Colonic mucosa (tissue), 4 donors: ENCODE measurements at regions not wholly inside any gene's neighbourhood (a gene's known extent, or its start where the extent isn't known, plus 50 kb on each side); places are given as distances from the start of the nearest gene placed in this dataset.

Experiments used
- DNase-seq: peaks from one replicate; pipeline ENCODE4 v3.0.0-alpha.2; 2020
- H3K27ac ChIP-seq: fragments of 200-600 bp; one replicate; pipeline ENCODE4 v1.8.0; 2021
- H3K27me3 ChIP-seq: fragments of 200-600 bp; one replicate; pipeline ENCODE4 v1.8.0; 2021
- H3K36me3 ChIP-seq: fragments of 200-600 bp; one replicate; pipeline ENCODE4 v1.8.0; 2021
- H3K4me1 ChIP-seq: fragments of 200-600 bp; one replicate; pipeline ENCODE4 v1.8.0; 2021; ENCODE audit warnings: mild to moderate bottlenecking
- H3K4me3 ChIP-seq: fragments of 200-600 bp; one replicate; pipeline ENCODE4 v1.8.0; 2021
- H3K9ac ChIP-seq, 2 donors: one replicate each; pipeline ENCODE4 v1.7.0; 2013; ENCODE audit warnings: control low read depth in 2 of 2, low read depth in 2 of 2, low read length in 2 of 2
- H3K9me3 ChIP-seq: fragments of 200-600 bp; one replicate; pipeline ENCODE4 v1.8.0; 2021
- intact Hi-C: fragments of 100-400 bp; cut with DNase I; formaldehyde crosslinking; loops from one replicate; pipeline ENCODE4 v1.14.1; 2022
- TF ChIP-seq, protein P1 (sequence below): fragments of 200-600 bp; IDR thresholded peaks from one replicate; pipeline ENCODE4 v1.8.0; 2022; ENCODE audit warnings: antibody characterized with exemption, mild to moderate bottlenecking
- donor health status: healthy.
- donor health status: DM: no; HTN: no; CAD: no.
- donor health status: DM: no; HTN: no; CAD: no.

GRCh38 chr12:94080341-94081009 lies 67.9 kb upstream of the PLXNC1 start:
- H3K4me3 ChIP-seq: no peak overlapping the region
- no peaks in the 10 kb centered on the region for H3K4me1 ChIP-seq
- no peaks in the 10 kb centered on the region for H3K27me3 ChIP-seq
- no peaks in the 10 kb centered on the region for H3K9me3 ChIP-seq
- no peak overlapping the region for H3K27ac ChIP-seq
- intact Hi-C loops: no loop called here
- TF ChIP-seq, protein P1, sequence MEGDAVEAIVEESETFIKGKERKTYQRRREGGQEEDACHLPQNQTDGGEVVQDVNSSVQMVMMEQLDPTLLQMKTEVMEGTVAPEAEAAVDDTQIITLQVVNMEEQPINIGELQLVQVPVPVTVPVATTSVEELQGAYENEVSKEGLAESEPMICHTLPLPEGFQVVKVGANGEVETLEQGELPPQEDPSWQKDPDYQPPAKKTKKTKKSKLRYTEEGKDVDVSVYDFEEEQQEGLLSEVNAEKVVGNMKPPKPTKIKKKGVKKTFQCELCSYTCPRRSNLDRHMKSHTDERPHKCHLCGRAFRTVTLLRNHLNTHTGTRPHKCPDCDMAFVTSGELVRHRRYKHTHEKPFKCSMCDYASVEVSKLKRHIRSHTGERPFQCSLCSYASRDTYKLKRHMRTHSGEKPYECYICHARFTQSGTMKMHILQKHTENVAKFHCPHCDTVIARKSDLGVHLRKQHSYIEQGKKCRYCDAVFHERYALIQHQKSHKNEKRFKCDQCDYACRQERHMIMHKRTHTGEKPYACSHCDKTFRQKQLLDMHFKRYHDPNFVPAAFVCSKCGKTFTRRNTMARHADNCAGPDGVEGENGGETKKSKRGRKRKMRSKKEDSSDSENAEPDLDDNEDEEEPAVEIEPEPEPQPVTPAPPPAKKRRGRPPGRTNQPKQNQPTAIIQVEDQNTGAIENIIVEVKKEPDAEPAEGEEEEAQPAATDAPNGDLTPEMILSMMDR: no peak
- H3K9ac ChIP-seq: no peak overlapping the region
- no peak for DNase-seq
- H3K36me3 ChIP-seq: no peaks in the 10 kb centered on the region

GRCh38 chr12:94082690-94083089 lies 65.7 kb upstream of the PLXNC1 start:
- Histone ChIP-seq H3K27me3 (no peaks in the 10 kb centered on the region), H3K9ac (no peak overlapping the region), H3K4me1 (no peaks in the 10 kb centered on the region), H3K27ac (no peak overlapping the region), H3K4me3 (no peak overlapping the region), H3K36me3 (no peaks in the 10 kb centered on the region), H3K9me3 (no peaks in the 10 kb centered on the region)
- TF ChIP-seq, protein P1: no peak
- intact Hi-C loops: no loop called here
- no peak for DNase-seq

DNA sequence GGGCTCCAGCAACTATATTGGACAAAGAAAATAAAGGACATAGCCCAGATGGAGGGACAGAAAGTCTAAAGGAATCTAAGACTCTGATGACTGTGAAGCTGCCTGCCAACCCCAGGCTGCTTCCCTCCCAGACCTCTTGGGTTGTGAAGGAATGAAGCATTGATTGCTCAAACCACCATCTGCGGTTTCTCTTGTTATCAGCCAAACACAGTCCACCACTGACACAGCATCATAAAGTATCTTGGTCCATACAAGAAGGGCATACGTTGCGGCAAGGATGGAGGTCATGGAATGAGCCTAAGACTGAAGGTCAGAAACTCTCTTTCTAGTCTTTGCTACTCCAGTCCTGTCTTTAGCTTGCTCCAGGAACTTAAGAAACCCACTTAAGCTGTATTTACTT lies 58.5 kb upstream of the PLXNC1 start:
- Histone ChIP-seq H3K27me3 (no peaks in the 10 kb centered on the region), H3K27ac (no peak overlapping the region), H3K36me3 (no peaks in the 10 kb centered on the region), H3K9ac (no peak overlapping the region), H3K4me3 (no peak overlapping the region), H3K4me1 (no peaks in the 10 kb centered on the region), H3K9me3 (no peaks in the 10 kb centered on the region)
- no peak for DNase-seq
- intact Hi-C loops: no loop called here
- TF ChIP-seq, protein P1: no peak

- H3K27ac ChIP-seq: no peak overlapping the region
- intact Hi-C loops: no loop called here
- TF ChIP-seq, protein P1: no peak
- no peaks in the 10 kb centered on the region for H3K36me3 ChIP-seq
- no peak for DNase-seq
- H3K4me3 ChIP-seq: no peak overlapping the region
- H3K27me3 ChIP-seq: no peaks in the 10 kb centered on the region
- H3K4me1 ChIP-seq: no peaks in the 10 kb centered on the region
- no peaks in the 10 kb centered on the region for H3K9me3 ChIP-seq
- no peak overlapping the region for H3K9ac ChIP-seq
Observed at GRCh38 chr12:94091624-94092023, 56.8 kb upstream of the PLXNC1 start.

- Histone ChIP-seq H3K9ac (no peak overlapping the region), H3K9me3 (no peaks in the 10 kb centered on the region), H3K36me3 (no peaks in the 10 kb centered on the region), H3K4me3 (no peak overlapping the region), H3K4me1 (no peaks in the 10 kb centered on the region), H3K27me3 (no peaks in the 10 kb centered on the region), H3K27ac (no peak overlapping the region)
- TF ChIP-seq, protein P1: no peak
- intact Hi-C loops: no loop called here
- no peak for DNase-seq
Observed at GRCh38 chr12:94092516-94093241, 55.7 kb upstream of the PLXNC1 start.
